Astrocyte (in vitro differentiated cells and primary cell): ENCODE measurements at regions not wholly inside any gene's neighbourhood (a gene's known extent, or its start where the extent isn't known, plus 50 kb on each side); places are given as distances from the start of the nearest gene placed in this dataset.

Source experiments
- DNase-seq: peaks from one replicate; pipeline ENCODE4 v3.0.0-alpha.2; 2010; ENCODE audit warnings: low read depth
- FAIRE-seq: peaks from 2 replicates; lab custom pipeline; 2011; peaks lifted over from hg19 to GRCh38; lab: Jason Lieb, UNC
- H2AFZ ChIP-seq: 2 replicates; pipeline ENCODE4 v1.6.0; 2012; ENCODE audit warnings: low read depth, low read length, inconsistent platforms
- H3K27ac ChIP-seq: 2 replicates; pipeline ENCODE4 v1.5.1; 2011; ENCODE audit warnings: low read depth, low read length, inconsistent platforms
- H3K27me3 ChIP-seq: 2 replicates; pipeline ENCODE4 v1.6.0; 2011; ENCODE audit warnings: low read length, inconsistent platforms; ENCODE audit not compliant: insufficient read depth
- H3K36me3 ChIP-seq: 2 replicates; pipeline ENCODE4 v1.5.1; 2011; ENCODE audit warnings: low read length, inconsistent platforms; ENCODE audit not compliant: insufficient read depth
- H3K4me1 ChIP-seq: 2 replicates; pipeline ENCODE4 v1.5.1; 2011; ENCODE audit warnings: low read length, inconsistent platforms; ENCODE audit not compliant: insufficient read depth
- H3K4me2 ChIP-seq: 2 replicates; pipeline ENCODE4 v1.6.0; 2012; ENCODE audit warnings: low read length, inconsistent platforms
- H3K4me3 ChIP-seq: 2 replicates; pipeline ENCODE4 v1.5.1; 2011; ENCODE audit warnings: low read depth, mild to moderate bottlenecking, low read length, inconsistent platforms; ENCODE audit not compliant: insufficient read depth
- H3K79me2 ChIP-seq: 2 replicates; pipeline ENCODE4 v1.6.0; 2012; ENCODE audit warnings: mild to moderate bottlenecking, low read length, inconsistent platforms; ENCODE audit not compliant: insufficient read depth
- H3K9ac ChIP-seq: 2 replicates; pipeline ENCODE4 v1.6.0; 2012; ENCODE audit warnings: mild to moderate bottlenecking, low read length, inconsistent platforms
- H3K9me3 ChIP-seq: 2 replicates; pipeline ENCODE4 v1.5.1; 2012; ENCODE audit warnings: low read depth, mild to moderate bottlenecking, low read length, inconsistent platforms; ENCODE audit not compliant: insufficient read depth
- H4K20me1 ChIP-seq: 2 replicates; pipeline ENCODE4 v1.6.0; 2012; ENCODE audit warnings: low read length, inconsistent platforms; ENCODE audit not compliant: insufficient read depth
- H3K27ac Mint-ChIP-seq: one replicate; pipeline ENCODE4 v1.8.0; 2021; ENCODE audit warnings: mild to moderate bottlenecking, mixed read lengths; ENCODE audit not compliant: unreplicated experiment
- H3K27me3 Mint-ChIP-seq: one replicate; pipeline ENCODE4 v1.8.0; 2021; ENCODE audit warnings: low read depth, mixed read lengths; ENCODE audit not compliant: unreplicated experiment
- H3K36me3 Mint-ChIP-seq: one replicate; pipeline ENCODE4 v1.8.0; 2021; ENCODE audit warnings: low read depth, mixed read lengths; ENCODE audit not compliant: unreplicated experiment
- H3K4me1 Mint-ChIP-seq: one replicate; pipeline ENCODE4 v1.8.0; 2021; ENCODE audit warnings: low read depth, mixed read lengths; ENCODE audit not compliant: unreplicated experiment
- H3K4me3 Mint-ChIP-seq: one replicate; pipeline ENCODE4 v1.8.0; 2021; ENCODE audit warnings: mild to moderate bottlenecking, moderate library complexity, mixed read lengths; ENCODE audit not compliant: unreplicated experiment
- H3K9me3 Mint-ChIP-seq: one replicate; pipeline ENCODE4 v1.8.0; 2021; ENCODE audit warnings: mild to moderate bottlenecking, mixed read lengths; ENCODE audit not compliant: unreplicated experiment
- EZH2 ChIP-seq: IDR thresholded peaks from 2 replicates; pipeline ENCODE4 v1.6.1; 2012; ENCODE audit warnings: mild to moderate bottlenecking, low read length, inconsistent platforms; ENCODE audit not compliant: insufficient read depth
- TF ChIP-seq, protein P1 (sequence below): IDR thresholded peaks from 2 replicates; pipeline ENCODE4 v1.5.1; 2011; ENCODE audit warnings: low read depth, mild to moderate bottlenecking, inconsistent platforms, low read length, moderate library complexity; ENCODE audit not compliant: insufficient read depth

DNA sequence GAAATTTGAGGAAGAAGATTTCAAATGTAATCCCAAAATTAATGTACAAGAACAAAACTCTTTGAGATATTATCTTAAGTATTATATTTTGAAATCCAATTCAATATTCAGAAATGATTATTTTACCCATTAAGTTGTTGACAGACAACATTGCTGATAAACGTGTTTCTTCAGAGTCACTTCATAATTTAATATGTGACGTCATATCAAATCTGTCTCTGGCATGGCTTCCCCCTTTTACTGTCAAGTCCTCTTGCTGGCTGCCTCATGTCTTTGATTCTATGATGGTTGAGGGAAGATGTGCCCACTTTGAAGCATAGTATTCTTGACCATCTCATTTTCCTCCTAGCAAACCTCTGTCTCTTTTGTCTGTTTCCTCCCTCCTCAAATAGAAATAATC, 1257.1 kb upstream of the GOT2 start:
- H3K9me3 Mint-ChIP-seq = peaks cover 5% of the 10 kb centered on the region
- Histone ChIP-seq H3K9me3 (peaks cover 4% of the 10 kb centered on the region), H3K27ac (no peak overlapping the region), H4K20me1 (no peaks in the 10 kb centered on the region), H2AFZ (no peak overlapping the region), H3K9ac (no peak overlapping the region), H3K36me3 (no peaks in the 10 kb centered on the region), H3K4me1 (no peaks in the 10 kb centered on the region), H3K4me3 (no peak overlapping the region), H3K4me2 (no peak overlapping the region), H3K27me3 (no peaks in the 10 kb centered on the region), H3K79me2 (no peaks in the 10 kb centered on the region)
- H3K4me3 Mint-ChIP-seq = no peak overlapping the region
- H3K36me3 Mint-ChIP-seq = no peaks in the 10 kb centered on the region
- TF ChIP-seq, protein P1, sequence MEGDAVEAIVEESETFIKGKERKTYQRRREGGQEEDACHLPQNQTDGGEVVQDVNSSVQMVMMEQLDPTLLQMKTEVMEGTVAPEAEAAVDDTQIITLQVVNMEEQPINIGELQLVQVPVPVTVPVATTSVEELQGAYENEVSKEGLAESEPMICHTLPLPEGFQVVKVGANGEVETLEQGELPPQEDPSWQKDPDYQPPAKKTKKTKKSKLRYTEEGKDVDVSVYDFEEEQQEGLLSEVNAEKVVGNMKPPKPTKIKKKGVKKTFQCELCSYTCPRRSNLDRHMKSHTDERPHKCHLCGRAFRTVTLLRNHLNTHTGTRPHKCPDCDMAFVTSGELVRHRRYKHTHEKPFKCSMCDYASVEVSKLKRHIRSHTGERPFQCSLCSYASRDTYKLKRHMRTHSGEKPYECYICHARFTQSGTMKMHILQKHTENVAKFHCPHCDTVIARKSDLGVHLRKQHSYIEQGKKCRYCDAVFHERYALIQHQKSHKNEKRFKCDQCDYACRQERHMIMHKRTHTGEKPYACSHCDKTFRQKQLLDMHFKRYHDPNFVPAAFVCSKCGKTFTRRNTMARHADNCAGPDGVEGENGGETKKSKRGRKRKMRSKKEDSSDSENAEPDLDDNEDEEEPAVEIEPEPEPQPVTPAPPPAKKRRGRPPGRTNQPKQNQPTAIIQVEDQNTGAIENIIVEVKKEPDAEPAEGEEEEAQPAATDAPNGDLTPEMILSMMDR = no peak
- no peak for TF ChIP-seq EZH2
- no peak overlapping the region for H3K27ac Mint-ChIP-seq
- FAIRE-seq (no peak), DNase-seq (no peak)
- no peaks in the 10 kb centered on the region for H3K4me1 Mint-ChIP-seq
- H3K27me3 Mint-ChIP-seq = no peaks in the 10 kb centered on the region

GRCh38 chr16:59988591-59988990, 1254.5 kb upstream of the GOT2 start:
- Mint-ChIP-seq H3K27me3 (no peaks in the 10 kb centered on the region), H3K4me1 (no peaks in the 10 kb centered on the region), H3K36me3 (no peaks in the 10 kb centered on the region), H3K4me3 (no peak overlapping the region), H3K27ac (no peak overlapping the region), H3K9me3 (peaks cover 6% of the 10 kb centered on the region)
- no peaks in the 10 kb centered on the region for H3K4me1 ChIP-seq
- no peak for DNase-seq
- no peak overlapping the region for H3K4me3 ChIP-seq
- no peak overlapping the region for H3K9ac ChIP-seq
- FAIRE-seq = no peak
- no peak overlapping the region for H2AFZ ChIP-seq
- H3K36me3 ChIP-seq = no peaks in the 10 kb centered on the region
- H3K79me2 ChIP-seq = no peaks in the 10 kb centered on the region
- no peaks in the 10 kb centered on the region for H4K20me1 ChIP-seq
- H3K4me2 ChIP-seq = no peak overlapping the region
- H3K27me3 ChIP-seq = no peaks in the 10 kb centered on the region
- H3K27ac ChIP-seq = no peak overlapping the region
- TF ChIP-seq EZH2 = no peak
- TF ChIP-seq, protein P1 = no peak
- peaks cover 4% of the 10 kb centered on the region for H3K9me3 ChIP-seq

DNA sequence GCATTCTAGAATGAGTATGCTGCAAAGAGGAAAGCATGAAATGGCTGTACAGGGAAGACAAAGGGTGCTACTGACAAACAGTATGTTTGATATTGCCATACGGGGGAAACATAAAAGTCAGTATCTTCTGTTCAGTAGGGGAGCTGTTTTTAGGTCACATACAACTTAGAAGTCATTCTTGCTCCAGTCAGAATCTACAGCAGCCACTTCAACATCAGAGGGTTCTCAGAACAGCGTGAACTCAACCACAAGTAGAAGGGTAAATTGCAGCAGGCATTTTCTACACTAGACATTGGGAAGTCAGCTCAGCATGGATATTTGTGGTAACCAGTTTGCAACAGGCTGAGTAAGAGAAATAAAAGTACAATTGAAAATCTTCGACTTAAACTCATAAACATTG, 1241.8 kb upstream of the GOT2 start:
- Histone ChIP-seq H3K79me2 (no peaks in the 10 kb centered on the region), H3K9me3 (no peaks in the 10 kb centered on the region), H4K20me1 (no peaks in the 10 kb centered on the region), H3K9ac (no peak overlapping the region), H3K27me3 (no peaks in the 10 kb centered on the region), H3K4me2 (no peak overlapping the region), H3K36me3 (no peaks in the 10 kb centered on the region), H3K4me1 (no peaks in the 10 kb centered on the region), H2AFZ (no peak overlapping the region), H3K27ac (no peak overlapping the region), H3K4me3 (no peak overlapping the region)
- no peak overlapping the region for H3K27ac Mint-ChIP-seq
- H3K4me3 Mint-ChIP-seq = no peak overlapping the region
- peaks cover 5% of the 10 kb centered on the region for H3K4me1 Mint-ChIP-seq
- FAIRE-seq (no peak), DNase-seq (no peak)
- H3K27me3 Mint-ChIP-seq = no peaks in the 10 kb centered on the region
- no peak for TF ChIP-seq EZH2
- TF ChIP-seq, protein P1 = no peak
- peaks cover 6% of the 10 kb centered on the region for H3K9me3 Mint-ChIP-seq
- no peaks in the 10 kb centered on the region for H3K36me3 Mint-ChIP-seq
